ENCODE measurements at regions not wholly inside any gene's neighbourhood (a gene's known extent, or its start where the extent isn't known, plus 50 kb on each side); places are given as distances from the start of the nearest gene placed in this dataset.

DNA sequence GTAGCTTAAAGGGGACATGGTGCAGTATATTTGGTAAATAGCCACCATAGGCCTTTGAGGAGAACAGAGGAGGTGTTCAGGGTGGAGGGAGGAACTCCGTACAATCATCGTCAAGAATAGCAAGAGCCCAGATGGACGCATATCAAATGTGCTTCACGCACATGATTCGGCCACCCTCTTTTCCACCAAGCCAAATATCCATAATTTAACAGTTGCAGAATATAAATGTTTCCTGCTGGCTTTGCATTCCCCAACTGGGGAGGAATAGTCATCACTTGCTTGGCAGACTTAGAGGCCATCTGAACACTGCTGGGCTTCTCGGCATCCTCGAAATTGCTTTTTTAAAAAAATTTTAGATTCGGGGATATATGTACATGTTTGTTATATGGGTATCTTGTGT is 111.9 kb upstream of the ERCC4 start:
- TF ChIP-seq TSHZ1 (tag by site-specific recombination; IDR thresholded peaks at IDR 0.05; ENCODE audit: borderline replicate concordance) (no peak), ZNF561 (tag by site-specific recombination; IDR thresholded peaks at IDR 0.05; ENCODE audit: borderline replicate concordance) (no peak), ZNF335 (tag by site-specific recombination; conservative IDR thresholded peaks at IDR 0.05) (no peak), BCL11A (tag by site-specific recombination; IDR thresholded peaks at IDR 0.05; ENCODE audit: low read depth) (no peak), ZNF280D (tag by site-specific recombination; IDR thresholded peaks at IDR 0.05) (no peak), ZNF621 (tag by site-specific recombination; IDR thresholded peaks at IDR 0.05) (no peak)
- TF ChIP-seq, protein P1, sequence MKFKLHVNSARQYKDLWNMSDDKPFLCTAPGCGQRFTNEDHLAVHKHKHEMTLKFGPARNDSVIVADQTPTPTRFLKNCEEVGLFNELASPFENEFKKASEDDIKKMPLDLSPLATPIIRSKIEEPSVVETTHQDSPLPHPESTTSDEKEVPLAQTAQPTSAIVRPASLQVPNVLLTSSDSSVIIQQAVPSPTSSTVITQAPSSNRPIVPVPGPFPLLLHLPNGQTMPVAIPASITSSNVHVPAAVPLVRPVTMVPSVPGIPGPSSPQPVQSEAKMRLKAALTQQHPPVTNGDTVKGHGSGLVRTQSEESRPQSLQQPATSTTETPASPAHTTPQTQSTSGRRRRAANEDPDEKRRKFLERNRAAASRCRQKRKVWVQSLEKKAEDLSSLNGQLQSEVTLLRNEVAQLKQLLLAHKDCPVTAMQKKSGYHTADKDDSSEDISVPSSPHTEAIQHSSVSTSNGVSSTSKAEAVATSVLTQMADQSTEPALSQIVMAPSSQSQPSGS (tag by site-specific recombination; IDR thresholded peaks at IDR 0.05; ENCODE audit: low read depth), result no peak
- TF ChIP-seq, protein P2, sequence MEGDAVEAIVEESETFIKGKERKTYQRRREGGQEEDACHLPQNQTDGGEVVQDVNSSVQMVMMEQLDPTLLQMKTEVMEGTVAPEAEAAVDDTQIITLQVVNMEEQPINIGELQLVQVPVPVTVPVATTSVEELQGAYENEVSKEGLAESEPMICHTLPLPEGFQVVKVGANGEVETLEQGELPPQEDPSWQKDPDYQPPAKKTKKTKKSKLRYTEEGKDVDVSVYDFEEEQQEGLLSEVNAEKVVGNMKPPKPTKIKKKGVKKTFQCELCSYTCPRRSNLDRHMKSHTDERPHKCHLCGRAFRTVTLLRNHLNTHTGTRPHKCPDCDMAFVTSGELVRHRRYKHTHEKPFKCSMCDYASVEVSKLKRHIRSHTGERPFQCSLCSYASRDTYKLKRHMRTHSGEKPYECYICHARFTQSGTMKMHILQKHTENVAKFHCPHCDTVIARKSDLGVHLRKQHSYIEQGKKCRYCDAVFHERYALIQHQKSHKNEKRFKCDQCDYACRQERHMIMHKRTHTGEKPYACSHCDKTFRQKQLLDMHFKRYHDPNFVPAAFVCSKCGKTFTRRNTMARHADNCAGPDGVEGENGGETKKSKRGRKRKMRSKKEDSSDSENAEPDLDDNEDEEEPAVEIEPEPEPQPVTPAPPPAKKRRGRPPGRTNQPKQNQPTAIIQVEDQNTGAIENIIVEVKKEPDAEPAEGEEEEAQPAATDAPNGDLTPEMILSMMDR (tag by site-specific recombination; IDR thresholded peaks at IDR 0.05), result no peak
- TF ChIP-seq, protein P3, sequence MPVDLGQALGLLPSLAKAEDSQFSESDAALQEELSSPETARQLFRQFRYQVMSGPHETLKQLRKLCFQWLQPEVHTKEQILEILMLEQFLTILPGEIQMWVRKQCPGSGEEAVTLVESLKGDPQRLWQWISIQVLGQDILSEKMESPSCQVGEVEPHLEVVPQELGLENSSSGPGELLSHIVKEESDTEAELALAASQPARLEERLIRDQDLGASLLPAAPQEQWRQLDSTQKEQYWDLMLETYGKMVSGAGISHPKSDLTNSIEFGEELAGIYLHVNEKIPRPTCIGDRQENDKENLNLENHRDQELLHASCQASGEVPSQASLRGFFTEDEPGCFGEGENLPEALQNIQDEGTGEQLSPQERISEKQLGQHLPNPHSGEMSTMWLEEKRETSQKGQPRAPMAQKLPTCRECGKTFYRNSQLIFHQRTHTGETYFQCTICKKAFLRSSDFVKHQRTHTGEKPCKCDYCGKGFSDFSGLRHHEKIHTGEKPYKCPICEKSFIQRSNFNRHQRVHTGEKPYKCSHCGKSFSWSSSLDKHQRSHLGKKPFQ (tag by site-specific recombination; IDR thresholded peaks at IDR 0.05), result no peak
